ENCODE measurements at regions not wholly inside any gene's neighbourhood (a gene's known extent, or its start where the extent isn't known, plus 50 kb on each side); places are given as distances from the start of the nearest gene placed in this dataset.

DNA sequence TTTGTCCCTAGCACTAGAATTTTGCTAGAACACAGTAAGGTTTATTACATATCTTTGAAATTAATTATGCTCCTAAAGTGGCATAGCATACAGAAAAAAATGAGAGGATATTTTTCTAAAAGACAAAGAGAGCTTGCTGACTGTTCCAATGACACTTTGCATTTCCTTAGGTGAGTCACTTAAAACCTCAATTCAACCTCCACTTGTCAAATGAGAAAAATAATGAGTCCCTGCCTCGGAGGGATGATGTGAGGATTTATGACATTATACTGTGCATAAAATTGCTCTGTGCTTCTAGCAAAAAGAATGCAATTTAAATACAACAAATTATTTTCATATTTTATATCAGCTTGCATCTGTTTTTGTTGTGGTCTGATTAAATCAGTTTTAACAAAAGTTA, 1417.0 kb upstream of the ALCAM start:
- H3K4me3 ChIP-seq (ENCODE audit: low read depth, low read length), result no peak overlapping the region
- DNase-seq (ENCODE audit: low read depth), result no peak
- TF ChIP-seq, protein P1, sequence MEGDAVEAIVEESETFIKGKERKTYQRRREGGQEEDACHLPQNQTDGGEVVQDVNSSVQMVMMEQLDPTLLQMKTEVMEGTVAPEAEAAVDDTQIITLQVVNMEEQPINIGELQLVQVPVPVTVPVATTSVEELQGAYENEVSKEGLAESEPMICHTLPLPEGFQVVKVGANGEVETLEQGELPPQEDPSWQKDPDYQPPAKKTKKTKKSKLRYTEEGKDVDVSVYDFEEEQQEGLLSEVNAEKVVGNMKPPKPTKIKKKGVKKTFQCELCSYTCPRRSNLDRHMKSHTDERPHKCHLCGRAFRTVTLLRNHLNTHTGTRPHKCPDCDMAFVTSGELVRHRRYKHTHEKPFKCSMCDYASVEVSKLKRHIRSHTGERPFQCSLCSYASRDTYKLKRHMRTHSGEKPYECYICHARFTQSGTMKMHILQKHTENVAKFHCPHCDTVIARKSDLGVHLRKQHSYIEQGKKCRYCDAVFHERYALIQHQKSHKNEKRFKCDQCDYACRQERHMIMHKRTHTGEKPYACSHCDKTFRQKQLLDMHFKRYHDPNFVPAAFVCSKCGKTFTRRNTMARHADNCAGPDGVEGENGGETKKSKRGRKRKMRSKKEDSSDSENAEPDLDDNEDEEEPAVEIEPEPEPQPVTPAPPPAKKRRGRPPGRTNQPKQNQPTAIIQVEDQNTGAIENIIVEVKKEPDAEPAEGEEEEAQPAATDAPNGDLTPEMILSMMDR (IDR thresholded peaks at IDR 0.05; ENCODE audit: insufficient read depth, low read length), result no peak

DNA sequence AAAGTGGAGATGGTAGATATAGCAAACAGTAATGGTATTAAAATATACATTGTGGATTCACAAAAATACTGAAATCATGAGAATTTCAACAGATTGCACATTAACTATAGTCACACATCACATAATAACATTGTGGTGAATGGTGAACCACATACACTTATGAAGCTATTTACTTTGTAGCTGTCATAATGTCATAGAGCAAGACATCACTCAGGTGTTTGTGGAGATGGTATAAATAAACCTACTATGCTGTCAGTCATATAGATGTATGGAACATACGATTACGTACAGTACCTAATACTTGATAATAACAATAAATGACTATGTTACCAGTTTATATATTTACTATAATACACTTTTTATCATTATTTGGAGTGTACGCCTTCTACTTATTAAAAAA, 1416.0 kb upstream of the ALCAM start:
- TF ChIP-seq, protein P1 (IDR thresholded peaks at IDR 0.05; ENCODE audit: insufficient read depth, low read length), result no peak
- H3K4me3 ChIP-seq (ENCODE audit: low read depth, low read length), result no peak overlapping the region

DNA sequence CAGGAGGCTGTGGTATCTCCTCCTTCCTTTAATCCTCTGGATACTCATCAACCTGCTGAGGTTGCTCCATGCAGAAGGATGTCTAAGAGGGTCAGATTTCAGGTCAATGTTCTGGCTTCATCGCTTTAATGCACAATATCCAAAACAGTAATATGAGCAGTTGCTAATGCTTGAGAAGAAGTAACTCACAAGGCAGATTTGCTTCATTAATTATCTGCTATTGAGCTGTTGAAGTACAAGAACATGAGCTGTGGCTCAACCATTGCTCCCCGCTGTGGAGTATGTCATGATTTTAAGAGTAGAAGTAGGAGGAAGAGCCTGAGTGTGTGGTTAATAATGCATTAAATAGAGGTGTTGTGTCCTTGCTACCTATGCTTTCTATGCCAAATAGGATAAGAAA, 1412.9 kb upstream of the ALCAM start:
- TF ChIP-seq, protein P1 (IDR thresholded peaks at IDR 0.05; ENCODE audit: insufficient read depth, low read length), result no peak
- H3K4me3 ChIP-seq (ENCODE audit: low read depth, low read length), result no peak overlapping the region
- no peak for DNase-seq (ENCODE audit: low read depth)

More for the DNA sequence above, 1416.0 kb upstream of the ALCAM start:
- no peak for DNase-seq (ENCODE audit: low read depth)

DNA sequence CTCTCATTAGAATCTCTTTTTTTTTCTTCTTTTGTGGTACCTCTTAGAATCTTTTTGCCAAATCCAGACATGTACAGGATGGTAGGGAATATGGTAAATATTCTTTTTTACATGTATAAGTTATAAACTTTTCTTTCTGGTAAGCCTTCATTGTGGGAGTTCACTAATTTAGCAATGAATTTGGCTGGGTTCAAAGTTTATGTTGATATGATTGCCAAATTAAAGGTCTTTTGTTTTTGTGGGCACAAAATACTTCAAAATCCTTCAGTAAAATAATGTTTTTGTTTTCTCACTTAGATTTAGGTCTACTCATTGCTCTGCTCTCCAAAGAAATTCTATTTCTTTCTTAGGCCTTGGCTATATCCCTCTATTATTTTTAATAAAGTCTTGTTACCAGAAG, 1405.9 kb upstream of the ALCAM start:
- TF ChIP-seq, protein P1 (IDR thresholded peaks at IDR 0.05; ENCODE audit: insufficient read depth, low read length), result no peak
- no peak for DNase-seq (ENCODE audit: low read depth)
- no peak overlapping the region for H3K4me3 ChIP-seq (ENCODE audit: low read depth, low read length)

DNA sequence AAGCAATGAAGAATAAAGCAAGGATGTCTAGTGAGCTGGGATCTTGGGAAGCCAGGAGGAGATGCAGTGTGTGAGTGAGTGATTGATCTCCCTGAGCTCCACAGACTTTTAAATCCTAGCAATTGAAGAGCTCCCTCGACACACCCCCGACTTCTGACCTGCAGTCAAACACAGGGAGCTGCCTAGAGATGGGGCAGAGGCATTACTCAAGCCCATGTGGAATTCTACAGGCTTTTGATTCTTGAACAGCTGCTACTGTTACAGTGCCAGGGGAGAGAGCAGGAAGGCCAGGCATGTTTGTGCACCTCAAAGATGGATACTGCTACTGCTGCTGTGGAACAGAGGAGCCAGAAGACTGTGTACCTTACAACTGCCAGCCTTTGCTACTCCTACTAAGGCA, 1403.1 kb upstream of the ALCAM start:
- TF ChIP-seq, protein P1 (IDR thresholded peaks at IDR 0.05; ENCODE audit: insufficient read depth, low read length), result no peak

DNA sequence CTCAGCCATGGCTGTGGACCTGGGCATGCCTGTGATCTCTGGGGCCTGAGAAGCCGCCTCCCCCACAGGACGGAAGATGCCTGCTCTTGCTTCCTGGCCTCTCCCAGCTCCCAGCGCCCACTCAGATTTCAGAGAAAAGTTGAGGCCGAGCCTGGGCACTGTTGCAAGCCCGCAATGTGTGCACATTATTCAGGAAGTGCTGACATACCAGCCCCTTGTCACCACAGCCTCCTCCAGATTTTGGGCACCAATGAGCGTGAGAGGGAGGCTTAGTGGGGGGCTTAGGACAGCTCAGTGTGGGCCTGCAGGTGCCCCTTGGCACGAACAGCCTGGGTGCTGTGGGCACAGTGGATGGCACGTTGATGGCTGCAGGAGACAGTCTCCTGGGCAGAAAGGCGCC, 1400.9 kb upstream of the ALCAM start:
- no peak overlapping the region for H3K4me3 ChIP-seq (ENCODE audit: low read depth, low read length)
- TF ChIP-seq, protein P1 (IDR thresholded peaks at IDR 0.05; ENCODE audit: insufficient read depth, low read length), result no peak
- DNase-seq (ENCODE audit: low read depth), result no peak

More for the DNA sequence above, 1403.1 kb upstream of the ALCAM start:
- H3K4me3 ChIP-seq (ENCODE audit: low read depth, low read length), result no peak overlapping the region
- DNase-seq (ENCODE audit: low read depth), result no peak

DNA sequence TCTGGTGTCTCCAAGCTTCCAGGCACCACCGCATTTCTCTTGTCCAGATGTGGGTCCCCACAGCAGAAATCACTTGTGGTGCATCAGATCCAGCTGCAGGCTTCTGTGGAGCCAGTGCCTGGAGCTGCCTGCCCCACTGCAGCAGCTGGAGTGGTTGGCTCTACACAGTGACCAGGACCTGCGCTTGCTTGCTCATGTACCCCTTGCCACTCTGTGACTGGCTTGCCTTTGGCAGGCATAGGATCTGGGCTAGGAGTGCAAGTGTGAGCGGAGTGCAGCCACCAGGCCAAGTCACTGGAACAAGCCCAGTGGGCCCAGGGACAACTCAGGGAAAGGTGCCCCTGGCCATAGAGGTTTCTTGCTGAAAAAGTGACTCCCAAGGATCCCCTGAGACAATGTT, 1400.0 kb upstream of the ALCAM start:
- no peak for DNase-seq (ENCODE audit: low read depth)
- TF ChIP-seq, protein P1 (IDR thresholded peaks at IDR 0.05; ENCODE audit: insufficient read depth, low read length), result no peak

More for the DNA sequence above, 1400.0 kb upstream of the ALCAM start:
- H3K4me3 ChIP-seq (ENCODE audit: low read depth, low read length), result no peak overlapping the region

Measured in fibroblast of the aortic adventitia (primary cell).